GM13976 (cell line): ENCODE measurements at regions not wholly inside any gene's neighbourhood (a gene's known extent, or its start where the extent isn't known, plus 50 kb on each side); places are given as distances from the start of the nearest gene placed in this dataset.

Experiments
- DNase-seq: peaks from one replicate; pipeline ENCODE4 v3.0.0; 2012; ENCODE audit warnings: low spot score
- in situ Hi-C: fragments of 300-500 bp; cut with MboI; formaldehyde crosslinking; loops from one replicate; pipeline ENCODE4 v1.12.0; 2022; ENCODE audit warnings: low sequenced_read_pairs, mixed read lengths, inconsistent platforms; ENCODE audit not compliant: unreplicated experiment
- TF ChIP-seq, protein P1 (sequence below): IDR thresholded peaks from 2 replicates; pipeline ENCODE4 v1.5.1; 2012; ENCODE audit warnings: borderline replicate concordance, mild to moderate bottlenecking; ENCODE audit not compliant: insufficient read depth; ENCODE audit errors: extremely low read depth, missing control alignments, control extremely low read depth

DNA sequence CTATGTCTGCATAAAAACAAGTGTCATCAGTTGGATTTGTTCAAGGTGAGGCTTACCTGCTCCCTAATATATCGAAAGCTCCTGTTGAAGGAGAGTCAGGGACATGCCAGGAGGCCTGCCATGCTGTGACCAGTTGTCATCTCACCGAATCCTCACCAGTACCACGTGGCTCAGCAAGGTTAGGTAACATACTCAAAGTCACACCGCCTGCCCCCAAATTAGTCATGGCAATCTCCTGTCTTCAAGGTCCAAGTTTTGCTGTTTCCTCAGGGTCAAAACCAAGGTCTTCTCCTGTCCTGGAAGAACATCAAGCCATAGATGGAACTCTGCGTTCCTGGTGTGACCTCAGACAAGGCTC is 67.8 kb downstream of the IGLL1 start:
- TF ChIP-seq, protein P1, sequence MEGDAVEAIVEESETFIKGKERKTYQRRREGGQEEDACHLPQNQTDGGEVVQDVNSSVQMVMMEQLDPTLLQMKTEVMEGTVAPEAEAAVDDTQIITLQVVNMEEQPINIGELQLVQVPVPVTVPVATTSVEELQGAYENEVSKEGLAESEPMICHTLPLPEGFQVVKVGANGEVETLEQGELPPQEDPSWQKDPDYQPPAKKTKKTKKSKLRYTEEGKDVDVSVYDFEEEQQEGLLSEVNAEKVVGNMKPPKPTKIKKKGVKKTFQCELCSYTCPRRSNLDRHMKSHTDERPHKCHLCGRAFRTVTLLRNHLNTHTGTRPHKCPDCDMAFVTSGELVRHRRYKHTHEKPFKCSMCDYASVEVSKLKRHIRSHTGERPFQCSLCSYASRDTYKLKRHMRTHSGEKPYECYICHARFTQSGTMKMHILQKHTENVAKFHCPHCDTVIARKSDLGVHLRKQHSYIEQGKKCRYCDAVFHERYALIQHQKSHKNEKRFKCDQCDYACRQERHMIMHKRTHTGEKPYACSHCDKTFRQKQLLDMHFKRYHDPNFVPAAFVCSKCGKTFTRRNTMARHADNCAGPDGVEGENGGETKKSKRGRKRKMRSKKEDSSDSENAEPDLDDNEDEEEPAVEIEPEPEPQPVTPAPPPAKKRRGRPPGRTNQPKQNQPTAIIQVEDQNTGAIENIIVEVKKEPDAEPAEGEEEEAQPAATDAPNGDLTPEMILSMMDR: no peak
- in situ Hi-C loops: no loop called here
- no peak for DNase-seq

DNA sequence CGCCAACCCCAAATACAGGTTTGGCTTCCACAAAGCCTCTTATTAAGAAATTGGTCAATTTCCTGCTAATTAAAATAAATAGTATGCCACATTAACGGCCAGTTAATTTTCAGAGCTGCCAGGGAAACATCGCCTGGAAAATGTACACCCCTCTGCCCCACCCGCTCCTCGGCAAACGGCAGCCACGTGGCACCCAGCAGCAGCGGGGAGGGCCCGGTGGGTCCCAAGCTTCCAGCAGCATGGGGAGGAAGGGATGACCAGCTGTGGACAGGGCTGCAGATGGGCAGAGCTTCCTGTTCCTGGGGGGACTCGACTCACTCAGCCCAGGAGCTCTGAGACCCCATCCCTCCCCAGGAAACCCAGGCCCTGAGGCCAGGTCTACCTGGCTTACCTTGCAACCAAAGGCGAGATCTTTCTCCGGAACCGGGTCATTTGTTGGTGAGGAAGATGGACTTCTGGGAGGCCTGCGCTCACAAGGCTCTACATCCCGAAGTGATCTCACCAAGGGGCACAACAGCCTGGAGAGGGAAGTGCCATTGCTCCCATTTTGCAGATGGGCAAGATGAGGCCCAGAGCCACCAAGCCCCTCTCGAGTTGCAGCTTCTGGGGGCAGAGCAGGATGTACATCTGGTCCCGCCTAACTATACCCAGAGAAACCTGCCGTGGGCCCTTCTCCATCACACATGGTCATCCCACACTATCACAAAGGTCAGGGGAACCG is 68.3 kb downstream of the IGLL1 start:
- DNase-seq: no peak
- TF ChIP-seq, protein P1: no peak
- in situ Hi-C loops: no loop called here

DNA sequence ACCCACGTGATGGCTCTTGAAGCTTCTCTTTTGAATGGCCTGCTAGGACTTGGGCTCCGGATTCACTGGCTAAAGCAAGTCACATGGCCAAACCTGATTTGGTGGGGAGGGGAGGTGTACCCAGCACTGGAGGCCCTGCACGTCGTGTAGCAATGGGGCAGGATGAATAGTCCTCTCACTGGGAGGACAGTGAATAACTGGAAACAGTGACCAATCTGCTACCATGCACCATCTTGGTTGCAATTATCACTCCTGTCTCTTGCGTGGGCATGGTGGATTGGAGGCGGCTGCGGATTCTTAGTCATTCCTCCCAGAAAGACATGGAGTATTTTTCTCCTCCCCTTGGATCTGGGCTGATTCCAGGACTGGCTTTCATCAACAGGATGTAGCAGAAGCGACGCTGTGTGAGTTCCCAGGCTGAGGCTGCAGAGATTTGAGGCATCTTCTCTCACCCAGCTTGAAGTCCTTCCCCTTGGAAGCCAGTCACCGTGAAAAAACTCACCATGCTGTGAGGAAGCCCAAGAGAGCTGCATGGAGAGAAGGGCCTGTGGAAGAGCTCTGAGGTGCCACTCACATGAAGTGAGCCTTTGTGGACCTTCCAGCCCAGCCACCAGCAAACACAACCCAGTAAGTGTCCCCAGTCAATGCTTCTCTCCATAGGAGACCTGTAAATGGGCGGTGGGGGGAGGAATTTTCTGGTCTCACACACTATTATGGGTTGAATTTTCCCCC is 70.4 kb downstream of the IGLL1 start:
- in situ Hi-C loops: no loop called here
- TF ChIP-seq, protein P1: no peak
- DNase-seq: no peak

DNA sequence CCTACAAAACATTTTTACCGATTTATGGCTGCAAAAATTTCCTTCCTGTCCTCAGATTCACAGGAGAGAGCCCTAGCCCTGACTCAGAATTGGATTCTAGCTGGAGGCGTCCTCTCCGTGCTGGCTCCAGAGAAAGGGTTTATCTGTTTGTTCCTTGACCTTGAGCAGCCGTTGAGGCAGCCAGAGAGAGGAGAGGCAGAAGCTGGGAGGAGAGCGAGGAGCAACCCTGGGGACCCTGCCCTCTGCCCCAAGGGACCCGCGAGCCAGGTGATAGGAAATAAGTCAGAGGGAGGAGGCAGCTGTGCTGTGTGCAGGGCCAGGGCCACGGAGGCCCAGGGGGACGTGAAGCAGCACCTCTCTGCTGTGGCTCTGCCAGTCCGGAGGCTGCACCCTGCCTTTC is 75.6 kb downstream of the IGLL1 start:
- TF ChIP-seq, protein P1: no peak
- DNase-seq: no peak
- in situ Hi-C loops: no loop called here

DNA sequence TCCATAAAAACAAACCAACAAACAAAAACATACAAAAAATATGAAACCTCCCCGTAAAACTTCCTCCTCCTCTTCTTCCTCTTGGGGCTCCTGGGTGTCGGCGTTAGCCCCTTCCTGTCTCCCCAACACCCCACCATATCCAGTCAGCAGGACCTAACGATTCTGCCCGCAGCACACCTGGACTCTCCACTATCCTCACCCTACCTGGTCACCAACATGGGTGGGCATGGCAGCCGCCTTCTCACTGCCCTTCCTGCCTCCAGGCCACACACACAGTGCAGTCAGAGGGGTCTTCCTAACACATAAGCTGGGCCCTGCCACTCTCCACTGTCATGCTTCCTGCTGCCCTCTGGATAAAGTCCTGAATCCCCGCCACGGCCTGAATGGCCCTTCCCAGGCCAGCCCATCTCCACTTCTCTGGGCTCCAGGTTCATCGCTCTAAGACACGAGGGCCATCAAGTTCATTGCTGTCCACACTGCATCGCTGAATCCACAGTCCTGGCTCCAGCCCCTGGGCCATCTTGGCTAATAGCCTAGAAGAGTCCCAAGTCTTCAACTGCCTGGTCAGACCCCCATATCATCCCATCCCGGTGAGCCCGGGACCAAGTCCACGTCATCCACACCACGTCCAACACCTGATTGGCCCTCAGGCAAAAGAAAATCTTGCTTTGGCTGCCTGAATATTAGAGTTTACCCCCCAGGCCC is 76.2 kb downstream of the IGLL1 start:
- peak; percentile 18 for DNase-seq
- in situ Hi-C loops: no loop called here
- TF ChIP-seq, protein P1: no peak

DNA sequence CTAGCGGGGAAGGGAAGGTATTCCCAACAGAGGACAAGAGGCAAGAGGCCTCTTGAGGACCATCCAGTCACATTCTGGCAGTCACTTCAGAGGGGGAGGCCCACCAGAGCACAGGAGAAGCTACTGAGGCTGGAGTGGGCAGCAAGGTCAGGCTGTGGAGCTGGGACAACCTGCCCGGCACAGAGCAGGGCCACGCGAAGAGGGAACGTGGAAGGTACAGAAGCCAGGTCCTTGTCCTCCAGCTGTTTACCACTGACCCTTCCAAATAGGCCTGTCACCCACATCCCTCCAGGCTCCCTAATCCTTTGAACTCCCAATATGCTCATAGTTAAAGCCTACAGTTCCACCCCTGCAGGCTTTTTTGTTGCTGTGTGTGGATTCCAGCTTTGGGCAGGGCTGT is 76.9 kb downstream of the IGLL1 start:
- DNase-seq: peak; percentile 21
- TF ChIP-seq, protein P1: no peak
- in situ Hi-C loops: no loop called here
